Vagina (tissue), 2 donors: ENCODE measurements at regions not wholly inside any gene's neighbourhood (a gene's known extent, or its start where the extent isn't known, plus 50 kb on each side); places are given as distances from the start of the nearest gene placed in this dataset.

Experiments
- DNase-seq, 2 donors: peaks; one replicate each; pipeline ENCODE4 v3.0.0-alpha.2; 2017; ENCODE audit errors: extremely low spot score in 2 of 2
- H3K27ac ChIP-seq: fragments of 200-600 bp; sonication (generic); one replicate; pipeline ENCODE4 v1.5.1; 2019
- H3K27me3 ChIP-seq: fragments of 200-600 bp; sonication (generic); one replicate; pipeline ENCODE4 v1.5.1; 2019
- H3K36me3 ChIP-seq, 2 donors: fragments of 200-600 bp; sonication (generic); one replicate each; pipeline ENCODE4 v1.5.1; 2017 to 2019
- H3K4me1 ChIP-seq: fragments of 200-600 bp; sonication (generic); one replicate; pipeline ENCODE4 v1.5.1; 2019
- H3K4me3 ChIP-seq, 2 donors: fragments of 200-600 bp; sonication (generic); 1 replicate in 1 of 2; 2 replicates in 1 of 2; pipeline ENCODE4 v1.5.1; 2016 to 2019
- H3K9me3 ChIP-seq: fragments of 200-600 bp; sonication (generic); one replicate; pipeline ENCODE4 v1.5.1; 2019
- POLR2A ChIP-seq, 2 donors: fragments of 450-650 bp; IDR thresholded peaks; one replicate each; pipeline ENCODE4 v1.6.1; 2017; ENCODE audit warnings: antibody characterized with exemption in 2 of 2, mild to moderate bottlenecking in 2 of 2, moderate library complexity in 2 of 2
- POLR2AphosphoS5 ChIP-seq, 2 donors: sonication (generic); formaldehyde crosslinking; IDR thresholded peaks; one replicate each; pipeline ENCODE4 v1.9.0; 2017; ENCODE audit warnings: antibody characterized with exemption in 2 of 2, mild to moderate bottlenecking in 2 of 2, low read depth in 1 of 2; ENCODE audit not compliant: insufficient read depth in 1 of 2
- intact Hi-C: fragments of 100-400 bp; cut with DNase I; formaldehyde crosslinking; loops from one replicate; pipeline ENCODE4 v1.15.1; 2023
- TF ChIP-seq, protein P1 (sequence below), 3 experiments: fragments of 450-650 bp in 2 of 3; fragments of 200-600 bp in 1 of 3; sonication (generic) in 1 of 3; IDR thresholded peaks; one replicate each; pipeline ENCODE4 v1.5.1; 2017 to 2019; ENCODE audit warnings: antibody characterized with exemption in 3 of 3, mild to moderate bottlenecking in 2 of 3, moderate library complexity in 2 of 3

DNA sequence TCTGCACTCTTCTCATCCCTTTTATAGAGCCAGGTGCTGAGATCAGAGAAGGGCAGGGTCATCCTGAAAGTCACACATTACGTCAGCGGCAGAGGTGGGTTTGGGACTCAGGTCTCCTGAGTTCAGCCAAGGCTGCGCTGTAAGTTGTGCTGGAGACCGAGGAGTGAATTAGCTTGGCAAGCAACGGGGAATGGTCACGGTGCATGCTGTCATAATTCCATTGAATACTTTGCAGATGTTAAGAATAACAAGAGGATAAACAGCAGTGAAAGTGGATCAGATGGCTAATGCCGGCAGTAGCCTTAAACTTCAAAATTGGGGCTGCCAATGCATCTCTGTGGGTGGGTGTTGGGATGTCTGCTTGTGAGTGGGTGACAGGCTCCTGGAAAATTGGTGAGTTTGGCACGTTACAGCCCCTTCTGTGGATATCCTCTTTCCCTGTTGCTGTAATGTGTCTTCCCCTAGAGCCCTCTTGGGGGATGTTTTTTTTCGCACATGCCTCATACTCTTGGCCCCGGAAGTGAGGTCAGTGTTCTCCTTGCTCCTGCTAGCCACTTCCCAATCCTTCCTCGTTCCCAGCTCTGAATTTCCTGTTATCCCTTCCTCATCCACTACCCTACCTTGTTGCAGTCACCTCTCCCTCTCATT lies 287.1 kb upstream of the SRRM4 start:
- no peak overlapping the region for H3K4me3 ChIP-seq
- no peaks in the 10 kb centered on the region for H3K4me1 ChIP-seq
- no peaks in the 10 kb centered on the region for H3K9me3 ChIP-seq
- DNase-seq: no peak
- intact Hi-C loops: no loop called here
- no peak for TF ChIP-seq POLR2AphosphoS5 (IDR thresholded peaks at IDR 0.05; ENCODE audit: insufficient read depth in 1 of 2, low read depth in 1 of 2)
- no peak for TF ChIP-seq POLR2A (IDR thresholded peaks at IDR 0.05)
- TF ChIP-seq, protein P1, sequence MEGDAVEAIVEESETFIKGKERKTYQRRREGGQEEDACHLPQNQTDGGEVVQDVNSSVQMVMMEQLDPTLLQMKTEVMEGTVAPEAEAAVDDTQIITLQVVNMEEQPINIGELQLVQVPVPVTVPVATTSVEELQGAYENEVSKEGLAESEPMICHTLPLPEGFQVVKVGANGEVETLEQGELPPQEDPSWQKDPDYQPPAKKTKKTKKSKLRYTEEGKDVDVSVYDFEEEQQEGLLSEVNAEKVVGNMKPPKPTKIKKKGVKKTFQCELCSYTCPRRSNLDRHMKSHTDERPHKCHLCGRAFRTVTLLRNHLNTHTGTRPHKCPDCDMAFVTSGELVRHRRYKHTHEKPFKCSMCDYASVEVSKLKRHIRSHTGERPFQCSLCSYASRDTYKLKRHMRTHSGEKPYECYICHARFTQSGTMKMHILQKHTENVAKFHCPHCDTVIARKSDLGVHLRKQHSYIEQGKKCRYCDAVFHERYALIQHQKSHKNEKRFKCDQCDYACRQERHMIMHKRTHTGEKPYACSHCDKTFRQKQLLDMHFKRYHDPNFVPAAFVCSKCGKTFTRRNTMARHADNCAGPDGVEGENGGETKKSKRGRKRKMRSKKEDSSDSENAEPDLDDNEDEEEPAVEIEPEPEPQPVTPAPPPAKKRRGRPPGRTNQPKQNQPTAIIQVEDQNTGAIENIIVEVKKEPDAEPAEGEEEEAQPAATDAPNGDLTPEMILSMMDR (IDR thresholded peaks at IDR 0.05): no peak
- no peaks in the 10 kb centered on the region for H3K27me3 ChIP-seq
- no peaks in the 10 kb centered on the region for H3K36me3 ChIP-seq
- no peak overlapping the region for H3K27ac ChIP-seq

DNA sequence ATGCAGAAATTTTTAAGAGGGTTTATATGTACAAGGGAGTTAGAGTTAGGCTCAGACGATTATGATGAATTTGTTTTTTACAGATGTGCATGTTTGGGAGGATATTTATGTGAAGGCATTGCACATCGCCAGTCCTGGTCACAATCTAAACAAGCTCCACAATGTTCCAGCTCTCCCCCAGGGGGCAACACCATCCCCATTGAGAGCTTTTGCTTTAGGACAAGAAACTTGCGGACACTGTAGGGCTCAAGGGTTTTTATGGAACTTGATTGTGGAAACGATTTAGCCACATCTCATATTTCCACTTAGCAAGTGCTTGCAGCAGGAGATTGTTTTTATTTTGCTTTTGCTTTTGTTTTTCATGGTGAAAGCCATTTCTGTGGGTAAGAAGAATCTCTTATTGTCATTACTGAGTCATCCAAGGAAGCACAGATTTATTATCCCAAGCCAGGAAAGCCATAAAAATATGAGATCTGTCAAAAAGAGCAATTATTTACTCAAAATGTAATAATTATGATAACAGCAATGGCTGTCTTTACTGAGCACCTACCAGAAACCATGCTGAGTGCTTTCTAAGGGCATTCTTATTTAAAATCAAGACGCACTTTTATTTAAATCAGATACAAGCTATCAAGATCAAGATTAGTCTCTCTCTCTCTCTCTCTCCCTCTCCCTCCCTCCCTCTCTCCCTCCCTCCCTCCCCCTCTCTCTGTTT lies 276.7 kb upstream of the SRRM4 start:
- H3K27me3 ChIP-seq: no peaks in the 10 kb centered on the region
- H3K4me3 ChIP-seq: no peak overlapping the region
- TF ChIP-seq POLR2AphosphoS5 (IDR thresholded peaks at IDR 0.05; ENCODE audit: insufficient read depth in 1 of 2, low read depth in 1 of 2) (no peak), POLR2A (IDR thresholded peaks at IDR 0.05) (no peak)
- TF ChIP-seq, protein P1 (IDR thresholded peaks at IDR 0.05): no peak
- no peaks in the 10 kb centered on the region for H3K4me1 ChIP-seq
- intact Hi-C loops: no loop called here
- H3K27ac ChIP-seq: no peak overlapping the region
- DNase-seq: no peak
- no peaks in the 10 kb centered on the region for H3K9me3 ChIP-seq
- H3K36me3 ChIP-seq: no peaks in the 10 kb centered on the region

DNA sequence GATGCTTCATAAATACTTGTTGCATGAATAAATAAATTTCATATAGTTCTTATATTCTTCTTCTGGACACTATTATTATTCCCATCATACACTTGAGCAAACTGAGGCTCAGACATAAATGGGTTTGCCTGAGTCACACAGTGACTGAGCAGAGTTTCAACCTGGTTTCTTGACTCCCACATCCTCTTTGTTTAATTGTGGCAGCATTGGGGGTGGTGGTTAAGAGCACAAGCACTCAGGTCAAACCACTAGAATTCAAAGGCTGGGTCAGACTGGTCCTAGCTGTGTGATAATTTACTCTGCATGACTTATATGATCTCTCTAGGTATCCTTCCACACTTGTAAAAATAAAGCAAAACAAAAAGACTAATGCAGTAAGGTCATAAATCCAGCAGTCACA lies 274.9 kb upstream of the SRRM4 start:
- Histone ChIP-seq H3K4me1 (no peaks in the 10 kb centered on the region), H3K36me3 (no peaks in the 10 kb centered on the region), H3K9me3 (no peaks in the 10 kb centered on the region), H3K27ac (no peak overlapping the region), H3K4me3 (no peak overlapping the region), H3K27me3 (no peaks in the 10 kb centered on the region)
- TF ChIP-seq, protein P1 (IDR thresholded peaks at IDR 0.05): no peak
- TF ChIP-seq POLR2A (IDR thresholded peaks at IDR 0.05): no peak
- no peak for TF ChIP-seq POLR2AphosphoS5 (IDR thresholded peaks at IDR 0.05; ENCODE audit: insufficient read depth in 1 of 2, low read depth in 1 of 2)
- DNase-seq: no peak
- intact Hi-C loops: no loop called here

DNA sequence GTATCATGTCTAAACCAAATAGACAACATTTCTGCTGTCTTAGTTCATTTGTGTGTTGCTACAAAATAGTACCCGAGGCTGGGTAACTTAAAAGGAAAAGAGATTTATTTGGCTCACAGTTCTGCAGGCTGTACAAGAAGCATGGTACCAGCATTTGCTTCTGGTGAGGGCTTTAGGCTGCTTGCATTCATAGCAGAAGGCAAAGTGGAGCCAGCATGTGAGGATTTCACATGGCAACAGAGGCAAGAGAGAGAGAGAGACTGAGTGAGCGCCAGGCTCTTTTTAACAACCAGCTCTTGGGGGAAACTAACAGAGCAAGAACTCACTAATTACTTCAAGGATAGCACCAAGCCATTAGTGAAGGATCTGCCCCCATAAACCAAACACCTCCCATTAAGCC lies 271.4 kb upstream of the SRRM4 start:
- intact Hi-C loops: no loop called here
- Histone ChIP-seq H3K27ac (no peak overlapping the region), H3K36me3 (no peaks in the 10 kb centered on the region), H3K4me1 (no peaks in the 10 kb centered on the region), H3K9me3 (no peaks in the 10 kb centered on the region), H3K4me3 (no peak overlapping the region), H3K27me3 (no peaks in the 10 kb centered on the region)
- DNase-seq: no peak
- no peak for TF ChIP-seq POLR2A (IDR thresholded peaks at IDR 0.05)
- no peak for TF ChIP-seq POLR2AphosphoS5 (IDR thresholded peaks at IDR 0.05; ENCODE audit: insufficient read depth in 1 of 2, low read depth in 1 of 2)
- TF ChIP-seq, protein P1 (IDR thresholded peaks at IDR 0.05): no peak

DNA sequence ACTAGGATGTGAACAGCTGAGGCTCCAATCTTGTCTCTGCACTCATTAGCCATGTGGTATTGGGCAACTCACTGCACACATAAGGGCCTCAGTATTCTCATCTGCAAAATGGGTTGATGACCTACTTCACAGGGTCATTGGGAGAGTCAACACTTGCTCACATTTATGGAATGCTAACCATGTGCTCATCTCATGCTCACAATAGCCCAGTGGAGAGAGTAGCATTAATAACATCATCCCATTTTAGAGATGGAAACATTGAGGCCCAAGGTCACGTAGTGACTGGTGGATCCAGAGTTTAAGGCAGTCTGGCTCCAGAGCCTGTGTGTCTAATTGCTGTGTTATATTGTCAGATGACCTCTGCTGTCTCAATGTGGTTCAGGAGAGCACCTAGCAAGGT lies 270.2 kb upstream of the SRRM4 start:
- Histone ChIP-seq H3K4me3 (no peak overlapping the region), H3K27me3 (no peaks in the 10 kb centered on the region), H3K4me1 (no peaks in the 10 kb centered on the region), H3K36me3 (no peaks in the 10 kb centered on the region), H3K27ac (no peak overlapping the region), H3K9me3 (no peaks in the 10 kb centered on the region)
- intact Hi-C loops: no loop called here
- no peak for DNase-seq
- no peak for TF ChIP-seq POLR2A (IDR thresholded peaks at IDR 0.05)
- TF ChIP-seq POLR2AphosphoS5 (IDR thresholded peaks at IDR 0.05; ENCODE audit: insufficient read depth in 1 of 2, low read depth in 1 of 2): no peak
- TF ChIP-seq, protein P1 (IDR thresholded peaks at IDR 0.05): no peak
